Fibroblast of pulmonary artery (primary cell): ENCODE measurements at regions not wholly inside any gene's neighbourhood (a gene's known extent, or its start where the extent isn't known, plus 50 kb on each side); places are given as distances from the start of the nearest gene placed in this dataset.

Experiments
- DNase-seq: peaks from one replicate; pipeline ENCODE4 v3.0.0-alpha.2; 2010; ENCODE audit warnings: low read depth
- H3K4me3 ChIP-seq: replicated peaks from 2 replicates; pipeline ENCODE4 v1.5.1; 2011; ENCODE audit warnings: low read depth, mild to moderate bottlenecking, control low read depth, low read length, moderate library complexity
- CTCF ChIP-seq: IDR thresholded peaks from 2 replicates; pipeline ENCODE4 v1.5.1; 2011; ENCODE audit warnings: mild to moderate bottlenecking, control low read depth, low read length, inconsistent platforms; ENCODE audit errors: missing control alignments

DNA sequence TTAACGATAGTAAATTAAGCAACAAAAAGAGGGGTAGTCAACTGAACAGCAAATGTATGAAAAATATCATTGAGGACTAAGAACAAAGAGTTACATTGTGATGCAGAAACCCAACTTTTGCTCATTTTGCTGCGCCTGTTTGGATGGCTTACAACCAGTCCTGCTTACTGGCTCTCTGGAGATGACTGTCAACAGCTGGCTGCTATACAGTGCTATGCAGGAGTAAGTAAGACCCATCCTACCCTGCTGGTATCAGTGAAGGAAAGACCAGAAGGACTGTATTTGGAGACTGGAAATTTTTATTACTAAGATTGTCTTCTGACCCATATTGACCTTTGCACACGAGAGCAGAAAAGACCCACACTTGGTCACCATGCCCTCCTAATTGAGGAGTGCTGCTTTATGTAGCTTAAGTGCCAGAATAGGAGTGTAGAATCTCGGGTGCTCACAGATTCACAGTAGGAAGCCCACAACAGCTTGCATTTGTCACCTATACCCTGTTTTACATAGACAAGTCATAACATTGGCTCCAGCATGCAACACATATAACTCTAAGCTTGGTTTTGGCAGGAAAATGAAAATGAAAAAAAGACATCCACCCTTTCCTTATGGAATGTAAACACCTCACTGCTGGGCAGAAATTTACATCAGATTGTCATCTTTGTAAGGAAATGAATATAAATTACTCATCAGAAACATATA lies 1915.0 kb upstream of the CELF4 start:
- DNase-seq = peak; percentile 3
- TF ChIP-seq CTCF = no peak
- no peak overlapping the region for H3K4me3 ChIP-seq

- TF ChIP-seq CTCF = no peak
- H3K4me3 ChIP-seq = no peak overlapping the region
- DNase-seq = peak; percentile 11
These were observed 1898.4 kb upstream of the CELF4 start for GRCh38 chr18:39464006-39464405.

DNA sequence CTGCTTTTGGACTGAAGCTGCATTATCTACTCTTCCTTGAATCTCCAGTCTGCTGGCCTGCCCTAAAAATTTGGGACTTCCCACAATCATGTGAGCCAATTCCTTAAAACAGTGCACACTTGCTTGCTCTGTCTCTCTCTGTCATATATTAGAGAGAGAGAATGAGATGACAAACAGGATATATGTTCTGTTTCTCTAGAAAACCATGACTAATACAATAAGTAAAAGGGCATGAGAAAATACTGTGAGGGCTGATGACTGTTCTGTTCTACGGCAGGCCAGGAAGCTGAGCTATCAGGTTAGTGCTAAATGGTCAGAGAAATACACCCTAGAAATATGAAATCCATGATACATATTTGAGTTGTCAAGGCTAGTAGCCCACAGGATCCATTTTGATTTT lies 1896.8 kb upstream of the CELF4 start:
- DNase-seq = peak; percentile 64
- no peak overlapping the region for H3K4me3 ChIP-seq
- no peak for TF ChIP-seq CTCF

DNA sequence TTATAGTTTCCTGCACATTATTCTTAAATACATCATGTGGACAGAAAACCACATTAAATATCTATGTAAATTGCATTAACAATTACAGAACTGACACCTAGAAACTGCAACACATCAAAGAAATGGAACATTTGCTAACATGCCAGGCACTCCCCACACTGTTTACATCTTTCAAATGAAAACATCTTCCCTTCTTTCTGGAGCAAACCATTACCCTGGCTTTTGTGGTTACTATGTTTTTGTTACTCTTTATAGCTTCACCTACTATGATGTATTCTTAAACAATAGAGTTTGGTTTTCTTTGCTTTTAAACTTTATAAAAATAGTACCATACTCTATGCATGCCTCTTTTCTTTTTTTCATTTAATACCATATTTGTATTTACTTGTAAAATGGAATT lies 1894.5 kb upstream of the CELF4 start:
- no peak for TF ChIP-seq CTCF
- DNase-seq = no peak
- no peak overlapping the region for H3K4me3 ChIP-seq

- TF ChIP-seq CTCF = no peak
- DNase-seq = peak; percentile 77
- H3K4me3 ChIP-seq = no peak overlapping the region
These were observed 1889.7 kb upstream of the CELF4 start for GRCh38 chr18:39455285-39455684.

- DNase-seq = peak; percentile 2
- no peak for TF ChIP-seq CTCF
- H3K4me3 ChIP-seq = no peak overlapping the region
These were observed 1889.3 kb upstream of the CELF4 start for GRCh38 chr18:39454866-39455265.

DNA sequence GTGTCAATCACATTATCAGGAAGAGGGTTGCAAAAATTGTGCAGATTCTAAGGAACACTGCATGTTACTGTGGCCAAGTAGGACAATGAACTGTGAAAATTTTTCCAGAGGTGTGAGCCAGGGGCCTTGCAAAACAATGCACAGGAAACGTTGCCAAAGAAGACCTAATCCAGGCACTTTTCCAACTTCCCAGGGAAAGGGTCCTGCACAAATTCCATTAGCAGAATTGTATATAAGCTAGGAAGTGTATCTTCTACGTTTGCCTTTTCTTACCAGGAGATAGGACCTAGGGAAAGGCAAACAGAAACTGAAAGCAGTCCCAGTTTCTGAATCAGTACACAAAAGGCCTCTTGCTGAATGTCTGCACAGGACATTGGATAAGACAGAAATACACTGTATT lies 1888.3 kb upstream of the CELF4 start:
- DNase-seq = peak; percentile 95
- no peak for TF ChIP-seq CTCF
- peak overlapping the region; percentile 13 for H3K4me3 ChIP-seq
